Left forelimb (tissue), 1 donor: ENCODE measurements at regions not wholly inside any gene's neighbourhood (a gene's known extent, or its start where the extent isn't known, plus 50 kb on each side); places are given as distances from the start of the nearest gene placed in this dataset.
"Not testable (repeated sequence)": the region's sequence is repeated elsewhere in the genome, so short reads cannot be mapped to it uniquely, and the experiment has no call there.

Source experiments
- DNase-seq: peaks from one replicate; pipeline ENCODE4 v3.0.0-alpha.2; 2018; ENCODE audit warnings: low spot score

DNA sequence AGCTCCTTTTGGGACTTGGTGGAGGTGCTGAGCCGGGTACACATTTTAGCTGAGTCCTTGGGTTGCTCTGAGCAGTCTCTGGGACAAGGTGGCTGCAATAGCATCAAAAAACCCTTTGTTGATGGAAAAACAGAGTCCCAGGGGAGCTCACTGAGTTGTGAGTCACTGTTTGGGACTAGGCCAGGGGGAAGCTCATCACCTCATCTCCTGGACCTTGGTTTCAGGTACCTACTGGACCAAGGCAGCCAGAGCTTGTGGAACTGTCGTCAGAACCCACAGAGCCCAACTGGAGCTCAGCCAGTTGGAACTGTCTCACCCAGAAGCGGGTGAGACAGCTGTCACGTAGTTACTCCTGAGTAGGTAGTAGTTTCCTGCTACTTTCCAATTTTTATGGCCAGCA is 146.7 kb downstream of the HLX start:
- DNase-seq: no peak

DNA sequence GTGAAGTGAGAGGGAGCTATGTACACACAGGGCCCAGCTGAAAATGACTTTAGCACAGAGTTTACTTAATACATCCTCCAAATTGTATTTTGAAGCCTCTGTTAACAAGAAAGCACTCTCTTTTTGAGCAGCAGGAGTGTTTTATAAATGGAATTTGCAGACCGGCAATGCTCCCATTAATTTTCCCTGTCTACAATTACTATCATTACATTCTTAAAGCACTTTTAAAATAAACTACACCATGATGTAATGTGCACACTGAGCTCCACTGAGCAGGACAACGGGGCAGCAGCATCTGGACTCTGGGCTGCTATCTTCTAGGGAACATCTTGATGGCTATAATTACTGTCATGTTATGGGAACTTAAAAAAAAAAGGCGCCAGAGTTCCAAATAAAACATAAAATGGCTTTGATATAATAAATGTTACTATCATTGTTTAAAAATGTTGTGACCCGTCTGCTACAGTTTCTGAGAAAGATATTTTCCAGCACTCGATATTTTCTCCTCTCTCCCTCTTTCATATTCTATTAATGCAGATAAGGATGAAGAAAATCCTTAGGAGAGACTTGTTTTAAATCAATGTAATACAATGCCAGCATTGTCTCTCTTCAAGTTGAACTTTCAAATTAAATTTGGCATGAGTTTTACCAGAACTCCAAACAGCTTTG is 150.9 kb downstream of the HLX start:
- DNase-seq: no peak

DNA sequence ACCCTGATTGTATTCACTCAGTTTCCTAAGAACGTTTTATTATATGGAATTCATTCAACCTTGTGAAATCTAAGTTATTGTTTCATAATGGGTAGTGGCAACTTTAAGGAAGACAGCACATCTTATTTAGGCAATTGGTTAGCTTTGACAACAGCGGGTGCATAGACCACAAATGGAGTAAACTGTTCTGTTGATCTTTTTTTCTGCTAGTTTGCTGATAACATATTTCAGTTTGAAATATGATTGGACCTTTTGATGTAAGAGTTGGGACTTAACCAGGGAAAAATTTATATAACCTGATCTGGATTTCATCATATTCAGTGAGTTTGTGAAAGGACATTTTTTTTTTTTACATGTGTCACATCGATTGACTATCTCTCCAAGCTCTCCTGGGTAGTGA is 151.7 kb downstream of the HLX start:
- DNase-seq: no peak

DNA sequence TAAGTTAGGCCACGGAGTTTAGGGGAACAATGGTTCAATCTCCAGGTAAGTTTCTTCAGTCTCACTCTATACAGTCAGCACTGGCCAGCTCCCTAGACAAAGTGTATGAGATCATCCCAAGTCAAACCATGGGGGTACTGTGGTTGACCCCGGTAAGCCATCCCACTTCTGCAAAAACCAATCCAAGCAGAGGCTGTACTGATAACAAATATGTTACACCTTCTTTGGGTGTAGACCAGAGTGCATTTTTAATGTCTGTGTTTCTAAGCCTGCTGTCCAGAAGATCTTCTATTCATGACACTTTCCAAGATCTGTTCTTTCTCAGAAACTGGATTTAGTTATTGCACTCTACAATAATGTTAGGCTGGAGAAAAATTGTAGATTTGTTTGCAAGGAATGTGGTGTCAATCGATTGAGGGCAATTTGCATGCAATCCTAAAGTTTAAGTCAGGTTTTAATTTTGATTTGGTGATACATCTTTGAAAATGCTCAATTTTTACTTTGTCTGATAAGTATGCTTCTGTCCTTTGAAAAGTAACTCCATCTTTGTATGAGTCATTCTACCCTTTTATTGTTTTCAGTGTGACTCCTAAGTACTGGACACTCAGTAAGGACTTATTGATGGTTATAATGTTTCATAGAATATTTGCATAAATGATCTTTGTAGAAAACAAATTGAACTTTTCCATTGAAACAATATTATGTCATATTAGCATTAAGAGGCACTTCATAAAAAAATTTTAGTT is 152.4 kb downstream of the HLX start:
- DNase-seq: no peak

DNA sequence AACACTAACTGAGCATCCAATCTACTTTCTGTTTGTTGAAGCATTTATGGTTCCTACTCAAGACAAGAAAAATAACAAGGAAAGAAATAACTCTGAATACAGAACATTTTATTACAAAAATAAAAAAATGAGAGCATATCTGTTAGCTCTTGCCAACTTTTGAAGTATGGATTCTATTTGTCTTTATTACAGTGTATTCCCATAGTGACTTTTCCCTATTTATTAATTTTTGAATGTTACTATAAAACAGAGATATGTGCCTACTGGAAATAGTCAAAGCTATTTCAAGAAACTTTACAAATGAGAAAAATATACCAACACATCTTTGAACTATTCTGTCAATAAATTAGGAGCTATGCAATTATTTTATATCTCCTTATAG is 153.0 kb downstream of the HLX start:
- DNase-seq: no peak

DNA sequence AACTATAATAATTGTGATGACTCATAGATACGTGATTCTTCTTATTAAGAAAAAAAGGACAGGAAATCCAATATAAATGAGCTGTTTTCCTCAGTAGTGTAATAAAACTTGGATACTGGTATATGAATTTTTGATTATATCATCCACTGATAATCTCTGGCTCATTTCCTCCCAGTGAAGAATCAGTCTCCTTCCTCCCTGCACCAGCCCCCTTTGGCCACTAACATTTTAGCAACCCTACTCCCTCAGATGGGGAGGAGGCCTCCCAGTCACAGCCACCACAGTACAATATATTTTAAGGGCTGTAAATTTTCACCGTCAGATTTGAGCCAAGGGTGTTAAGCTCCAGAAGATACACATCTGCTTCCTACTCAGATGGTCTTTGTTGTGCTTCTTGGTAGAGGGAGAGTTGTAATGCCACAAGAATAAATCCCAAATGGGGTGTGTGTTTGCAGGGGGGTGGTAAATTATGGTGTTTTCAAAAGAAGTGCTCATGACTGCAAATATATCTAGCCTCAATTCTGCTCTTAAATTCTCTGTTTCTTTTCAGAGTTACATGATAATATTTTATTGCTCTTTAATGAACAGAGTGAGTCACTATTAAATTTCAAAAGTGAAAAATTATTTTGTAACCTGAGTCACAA is 153.5 kb downstream of the HLX start:
- DNase-seq: no peak

DNA sequence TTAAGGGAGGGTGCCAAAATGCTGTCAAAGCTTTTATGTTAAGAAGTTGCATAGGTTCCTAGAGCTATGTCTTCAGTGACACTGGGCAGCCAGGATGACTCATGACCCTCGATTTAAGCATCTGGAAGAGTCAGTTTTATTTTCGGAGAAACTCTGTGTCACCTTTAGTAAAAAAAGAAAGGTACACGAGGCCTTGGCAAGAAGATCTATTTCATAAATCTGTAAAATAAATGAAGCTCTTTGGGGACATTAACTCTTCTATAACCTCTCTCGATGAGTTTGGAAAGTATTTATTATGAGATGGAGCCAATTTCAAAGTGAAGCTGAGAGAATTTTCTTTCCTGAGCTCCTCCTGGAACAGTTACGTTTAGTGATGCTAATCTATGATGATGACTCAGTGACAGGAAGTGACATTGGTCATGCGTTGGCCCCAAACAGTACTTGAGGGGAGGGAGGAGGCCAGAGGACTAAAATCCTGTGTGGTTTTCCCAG is 156.5 kb downstream of the HLX start:
- no peak for DNase-seq

DNA sequence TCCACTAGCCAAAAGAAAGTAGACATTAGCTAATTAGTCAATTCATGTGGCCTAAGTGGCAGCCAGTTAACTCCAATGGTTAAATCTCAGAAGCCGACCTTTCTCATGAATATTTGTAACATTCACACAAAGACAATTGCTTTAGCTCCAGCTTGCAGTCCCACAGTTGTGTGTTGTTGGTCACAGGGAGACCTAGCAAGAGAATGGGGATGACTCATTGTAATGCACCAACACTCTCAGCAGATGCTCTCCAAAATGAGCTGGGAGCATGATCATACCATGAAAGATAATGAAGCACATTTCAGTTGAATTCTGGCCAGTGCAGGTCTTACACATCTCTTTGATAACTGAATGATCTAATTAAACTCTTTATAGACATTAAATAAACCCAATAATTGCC is 160.4 kb downstream of the HLX start:
- no peak for DNase-seq

DNA sequence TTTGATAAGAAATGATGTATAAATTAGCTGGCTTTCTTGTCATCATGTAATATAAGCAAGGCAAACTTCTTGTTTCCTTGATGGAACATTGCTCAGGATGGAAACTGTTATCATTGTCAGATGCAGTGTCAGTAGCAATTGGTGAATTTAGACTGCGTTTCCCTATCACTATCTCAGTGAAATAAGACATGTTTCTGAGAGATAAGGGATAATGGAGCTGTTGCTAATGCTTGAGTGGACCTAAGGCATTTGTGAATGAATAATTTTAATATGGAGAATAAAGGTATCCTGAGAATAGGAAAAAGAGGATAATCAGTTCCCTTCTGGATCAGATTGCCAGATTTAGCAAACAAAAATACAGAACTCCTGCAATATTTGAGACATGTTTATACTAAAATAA is 160.9 kb downstream of the HLX start:
- no peak for DNase-seq

DNA sequence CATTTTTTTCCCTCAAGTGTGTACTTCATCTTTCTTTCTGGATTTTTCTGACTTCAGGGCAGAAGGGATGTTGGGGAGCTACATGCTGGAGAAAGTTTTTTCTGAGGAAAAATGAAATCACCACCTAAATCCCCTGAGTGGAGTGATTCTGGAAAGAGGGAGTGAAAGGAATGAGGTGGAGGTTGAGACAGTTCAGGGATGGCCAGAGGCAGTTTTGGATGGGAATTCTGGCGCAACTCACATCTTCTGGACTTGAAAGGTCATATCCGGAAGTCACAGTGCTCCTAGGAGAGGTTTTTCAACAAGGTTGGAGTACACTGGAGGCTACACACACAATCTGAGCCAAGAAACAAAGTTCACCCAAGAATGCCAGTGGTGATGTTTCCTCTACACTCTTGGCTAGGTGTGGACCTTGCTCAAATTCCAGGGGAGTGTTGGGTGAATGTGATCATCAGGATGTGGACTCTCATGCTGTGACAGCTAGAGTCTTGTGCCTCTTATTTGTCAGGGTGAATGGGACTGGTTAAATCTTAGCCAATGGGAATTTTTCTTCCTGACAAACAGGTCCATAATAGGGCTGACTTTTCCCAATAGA is 161.5 kb downstream of the HLX start:
- DNase-seq: no peak

DNA sequence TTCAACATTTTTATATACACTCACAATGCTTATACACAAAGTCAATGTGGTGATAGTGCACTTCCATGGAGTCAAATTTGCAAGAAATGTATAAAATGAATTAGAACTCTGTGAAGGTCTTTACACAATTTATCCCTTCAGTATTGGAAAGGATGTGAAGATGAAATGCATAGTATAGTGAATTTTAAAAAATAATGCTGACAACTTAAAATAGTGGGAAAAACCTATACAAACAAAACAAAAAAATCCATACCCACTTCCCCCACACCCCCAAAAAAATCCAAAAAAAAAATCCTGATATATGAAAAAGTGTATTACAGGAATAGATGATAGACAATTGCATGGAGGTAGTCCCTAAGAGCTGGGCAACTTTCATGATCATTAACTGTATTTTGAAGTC is 165.3 kb downstream of the HLX start:
- DNase-seq: no peak

DNA sequence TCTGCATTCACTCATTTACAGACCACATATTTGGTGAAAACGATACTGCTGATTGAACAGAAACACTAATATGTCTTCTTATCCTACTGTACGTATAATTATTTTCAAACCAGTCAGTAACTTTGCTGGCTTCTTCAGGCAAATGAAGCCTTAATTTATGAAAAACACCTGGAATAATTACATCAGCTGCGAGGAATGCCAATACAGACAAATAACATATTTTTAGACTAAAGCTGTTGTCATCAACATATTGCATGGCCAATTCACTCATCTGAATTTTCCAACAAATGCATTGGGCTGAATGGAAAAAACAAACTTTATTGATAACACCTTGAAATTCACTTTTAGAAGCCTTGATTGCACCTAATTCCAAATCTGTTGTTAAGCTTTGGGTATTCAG is 165.9 kb downstream of the HLX start:
- no peak for DNase-seq

DNA sequence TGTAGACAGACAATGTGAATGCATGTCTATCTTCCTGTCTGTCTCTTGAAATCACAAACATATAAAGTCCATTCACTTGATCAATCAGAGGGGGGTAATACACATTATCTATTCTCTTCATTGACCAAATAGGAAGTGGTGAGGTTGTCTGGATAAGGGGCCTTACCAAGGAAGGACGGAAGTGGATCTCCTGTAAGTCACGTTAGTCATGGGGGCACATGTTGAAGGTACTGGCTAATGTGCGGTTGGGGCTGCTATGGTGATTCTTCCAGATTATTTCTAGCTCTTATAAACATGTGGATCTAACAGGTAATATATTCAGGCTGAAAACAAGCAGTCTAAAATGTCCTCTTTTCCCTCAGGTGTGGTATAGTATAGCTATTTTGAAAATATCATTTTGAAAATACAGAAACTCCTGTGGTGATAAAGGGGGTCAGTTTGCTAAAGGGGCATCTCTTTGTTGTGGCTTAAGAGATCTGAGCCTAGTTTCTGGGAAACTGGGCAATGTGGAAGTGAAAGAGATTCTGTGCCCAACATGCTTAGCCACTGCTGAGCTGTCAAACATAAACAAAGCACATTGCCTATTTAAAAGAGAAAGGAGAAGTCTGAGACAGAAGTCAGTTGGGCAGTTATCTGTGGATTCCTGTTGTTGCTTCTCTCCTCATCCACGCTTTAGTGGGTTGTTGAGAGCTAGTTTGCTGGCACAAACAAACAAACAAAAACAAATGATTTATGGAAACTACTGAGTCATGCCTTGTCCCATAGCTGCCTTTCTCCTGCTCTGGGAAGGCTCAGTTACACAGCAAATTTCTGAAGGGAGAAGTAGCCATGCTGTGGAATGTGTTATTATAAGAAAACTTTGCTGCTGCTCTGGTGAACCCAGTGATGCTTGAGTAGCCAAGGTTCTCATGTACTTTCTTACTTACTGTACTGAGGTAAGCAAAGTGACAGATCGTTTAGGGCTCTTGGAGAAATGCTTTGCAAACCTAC is 166.9 kb downstream of the HLX start:
- DNase-seq: no peak

DNA sequence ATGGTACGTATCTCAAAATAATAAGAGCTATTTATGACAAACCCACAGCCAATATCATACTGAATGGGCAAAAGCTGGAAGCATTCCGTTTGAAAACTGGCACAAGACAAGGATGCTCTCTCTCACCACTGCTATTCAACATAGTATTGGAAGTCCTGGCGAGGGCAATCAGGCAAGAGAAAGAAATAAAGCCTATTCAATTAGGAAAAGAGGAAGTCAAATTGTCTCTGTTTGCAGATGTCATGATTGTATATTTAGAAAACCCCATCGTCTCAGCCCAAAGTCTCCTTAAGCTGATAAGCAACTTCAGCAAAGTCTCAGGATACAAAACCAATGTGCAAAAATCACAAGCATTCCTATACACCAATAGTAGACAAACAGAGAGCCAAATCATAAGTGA is 172.1 kb downstream of the HLX start:
- not testable (repeated sequence) for DNase-seq

DNA sequence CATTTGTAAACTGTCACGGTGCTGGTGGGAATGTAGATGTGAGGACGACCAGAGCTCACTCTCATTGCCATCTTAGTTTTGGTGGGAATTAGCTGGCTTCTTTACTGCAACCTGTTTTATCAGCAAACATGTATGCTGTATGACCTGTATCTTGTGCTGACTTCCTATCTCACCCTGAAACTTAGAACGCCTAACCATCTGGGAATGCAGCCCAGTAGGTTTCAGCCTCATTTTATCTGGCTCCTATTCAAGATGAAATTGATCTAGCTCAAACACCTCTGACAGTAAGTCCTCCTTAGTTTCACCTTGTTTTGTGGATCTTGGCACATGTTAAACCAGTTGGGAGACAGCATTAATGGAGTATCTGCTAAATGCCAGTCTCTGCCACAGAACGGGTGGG is 174.6 kb downstream of the HLX start:
- DNase-seq: no peak

DNA sequence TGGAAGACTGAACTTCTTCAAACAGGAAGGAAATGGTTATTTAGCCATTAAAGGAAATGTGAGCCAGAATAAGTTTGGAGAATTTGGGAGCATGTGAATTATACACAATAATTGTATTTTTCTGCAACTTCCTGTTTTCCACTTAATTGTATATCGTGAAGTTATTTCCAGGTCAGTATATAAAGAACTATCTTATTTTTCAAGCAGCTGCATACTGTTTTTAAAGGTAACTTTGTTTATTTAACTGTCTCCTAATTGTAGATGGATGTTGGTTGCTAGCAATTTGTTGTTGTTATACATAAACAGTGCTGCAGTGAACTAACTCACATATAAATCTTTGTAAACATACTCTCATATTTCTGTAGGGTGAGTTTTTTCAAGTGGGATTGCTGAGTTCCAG is 180.3 kb downstream of the HLX start:
- DNase-seq: no peak

DNA sequence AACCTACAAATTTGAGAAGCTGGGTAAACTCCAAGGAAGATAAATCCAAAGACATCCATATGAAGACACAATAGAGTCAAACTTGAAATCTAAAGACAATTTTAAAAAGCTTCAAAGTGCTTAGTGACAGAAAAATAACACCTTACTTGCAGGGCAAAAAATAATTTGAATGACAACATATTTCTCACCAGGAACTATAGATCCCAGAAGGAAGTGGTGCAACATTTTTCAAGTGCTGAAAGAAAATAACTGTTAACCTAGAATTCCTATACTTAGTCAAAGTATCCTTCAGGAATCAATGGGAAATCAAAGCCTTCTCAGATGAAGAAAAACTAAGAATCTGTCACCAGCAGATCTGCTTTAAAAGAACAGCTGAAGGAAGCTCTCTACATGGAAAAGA is 184.4 kb downstream of the HLX start:
- DNase-seq: no peak

DNA sequence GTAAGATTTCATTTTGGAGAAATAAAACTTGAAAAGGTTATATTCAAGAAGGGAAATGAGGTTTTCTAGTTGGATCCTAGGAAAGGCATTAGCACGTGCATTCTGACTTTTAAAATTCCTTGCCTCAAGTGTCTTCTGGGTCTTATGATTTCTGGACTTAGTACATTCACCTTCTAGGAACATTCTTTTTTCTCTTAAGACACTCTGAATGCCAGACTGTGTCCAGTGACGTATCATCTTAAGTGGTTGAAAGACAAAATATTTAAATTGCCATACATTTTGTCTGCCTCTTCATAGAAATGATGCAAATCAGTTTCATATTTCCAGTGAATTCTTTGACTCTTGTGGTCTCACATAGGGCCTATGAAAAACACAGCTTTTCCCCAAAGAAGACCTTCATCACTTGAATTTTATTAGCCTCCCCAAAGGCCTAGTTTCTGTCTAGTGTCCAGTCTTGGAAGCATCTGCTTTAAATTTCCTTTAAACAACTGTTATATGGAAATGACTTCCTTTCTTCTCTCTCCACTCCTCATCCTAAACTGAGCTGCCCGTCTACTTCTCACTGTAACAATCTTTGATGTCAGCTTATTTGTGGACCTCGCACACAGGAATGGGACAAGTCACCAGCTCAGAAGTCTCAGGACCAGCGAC is 187.2 kb downstream of the HLX start:
- no peak for DNase-seq

DNA sequence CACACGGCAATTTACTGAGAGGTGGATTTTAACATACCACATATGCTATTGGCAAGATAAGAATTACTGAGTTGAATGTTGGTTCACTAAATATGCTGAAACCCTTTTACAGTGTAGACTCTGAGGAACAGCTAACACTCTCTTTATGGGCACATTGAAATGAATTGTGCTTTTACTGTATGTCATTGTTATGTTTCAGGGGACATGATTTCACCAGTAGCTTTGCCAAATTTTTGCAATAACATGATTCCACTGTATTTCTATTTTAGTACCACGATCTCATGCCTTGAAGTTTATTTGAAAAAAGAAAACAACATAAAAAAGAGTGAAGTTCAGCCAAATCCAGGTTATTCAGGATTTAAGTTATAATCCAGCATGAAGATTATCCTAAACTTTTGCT is 188.5 kb downstream of the HLX start:
- DNase-seq: no peak

DNA sequence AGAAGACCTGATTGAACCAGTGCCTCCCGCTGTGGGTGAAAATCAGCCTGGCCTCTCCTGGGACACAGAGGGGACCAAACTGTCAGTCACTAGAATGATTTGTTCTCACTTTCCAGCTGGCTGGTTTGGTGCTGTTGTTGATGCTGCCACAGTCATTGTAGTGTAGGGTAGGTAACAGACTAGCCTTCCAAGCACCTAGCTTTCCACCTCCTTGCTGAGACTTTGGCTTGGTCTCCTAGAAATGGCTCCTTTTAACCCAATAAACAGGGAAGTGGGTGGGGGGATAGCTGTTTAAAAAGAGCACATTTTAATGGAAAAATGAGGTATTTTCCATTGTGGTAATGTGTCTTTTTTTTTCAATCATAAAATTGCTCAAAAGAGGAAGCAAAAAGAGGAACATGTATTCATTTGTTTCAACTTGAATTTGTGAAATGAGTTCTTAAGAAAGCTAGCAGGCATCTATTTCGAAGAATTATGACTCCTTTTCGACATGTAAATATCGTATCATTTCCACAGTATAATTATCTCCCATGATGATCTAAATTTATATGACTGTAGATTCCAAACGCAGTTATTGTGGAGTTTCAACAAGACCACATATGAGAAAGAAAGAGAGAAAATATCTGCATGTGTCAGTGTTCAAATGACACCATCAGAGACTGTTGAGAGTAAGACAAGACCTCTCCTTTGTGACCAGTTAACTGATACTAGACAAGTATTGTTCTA is 190.1 kb downstream of the HLX start:
- no peak for DNase-seq

DNA sequence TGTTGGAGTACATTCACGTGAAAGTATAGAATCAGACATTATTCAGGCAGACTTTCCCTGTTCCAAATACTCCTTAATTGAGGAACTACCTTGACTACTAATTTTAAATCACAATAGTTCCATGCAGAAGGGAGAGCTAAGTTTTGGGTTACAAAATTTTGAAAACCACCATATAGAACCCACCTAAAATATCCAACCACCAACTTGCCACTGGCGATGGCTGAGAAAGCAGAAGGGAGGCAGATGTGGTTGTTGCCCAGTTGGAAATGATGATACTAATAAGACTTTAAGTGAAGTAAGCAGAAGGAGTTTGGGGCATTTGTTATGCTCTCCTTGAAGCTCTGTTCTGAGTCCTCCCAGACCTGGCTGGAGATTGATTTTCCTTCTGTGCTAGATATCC is 190.7 kb downstream of the HLX start:
- DNase-seq: no peak
